ENCODE measurements at regions not wholly inside any gene's neighbourhood (a gene's known extent, or its start where the extent isn't known, plus 50 kb on each side); places are given as distances from the start of the nearest gene placed in this dataset.
A peak's percentile ranks its signal among the peaks of the same experiment; 100 is the strongest.

- no peak for DNase-seq
Observed at GRCh38 chr4:66921433-66921832, 623.9 kb downstream of the CENPC start.

- DNase-seq: no peak
Observed at GRCh38 chr4:66920514-66920913, 624.8 kb downstream of the CENPC start.

GRCh38 chr4:66911880-66912279 is 633.4 kb downstream of the CENPC start:
- no peak for DNase-seq

DNA sequence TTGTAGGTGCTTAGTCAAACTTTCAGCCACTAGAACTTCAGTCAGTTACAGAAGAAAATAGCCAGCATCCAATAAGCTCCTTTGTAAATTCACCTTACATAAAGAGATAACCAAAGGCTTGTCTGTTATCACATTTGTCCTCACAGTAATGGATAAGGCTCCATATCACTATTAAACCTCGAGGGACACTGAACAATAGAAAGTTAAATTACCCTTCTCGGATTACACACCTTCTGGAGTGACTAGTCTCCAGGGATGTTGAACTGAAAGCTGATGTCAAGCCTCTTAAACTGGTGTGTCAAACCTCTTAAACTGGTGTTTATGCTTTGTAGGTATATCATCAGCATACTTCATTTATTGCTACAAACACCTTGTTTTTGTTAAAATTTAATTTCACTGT is 639.0 kb downstream of the CENPC start:
- peak; percentile 81 for DNase-seq

GRCh38 chr4:66899422-66900065 is 645.8 kb downstream of the CENPC start:
- DNase-seq: no peak

GRCh38 chr4:66893807-66894206 is 651.5 kb downstream of the CENPC start:
- no peak for DNase-seq

- no peak for DNase-seq
Observed at GRCh38 chr4:66887061-66887460, 658.2 kb downstream of the CENPC start.

DNA sequence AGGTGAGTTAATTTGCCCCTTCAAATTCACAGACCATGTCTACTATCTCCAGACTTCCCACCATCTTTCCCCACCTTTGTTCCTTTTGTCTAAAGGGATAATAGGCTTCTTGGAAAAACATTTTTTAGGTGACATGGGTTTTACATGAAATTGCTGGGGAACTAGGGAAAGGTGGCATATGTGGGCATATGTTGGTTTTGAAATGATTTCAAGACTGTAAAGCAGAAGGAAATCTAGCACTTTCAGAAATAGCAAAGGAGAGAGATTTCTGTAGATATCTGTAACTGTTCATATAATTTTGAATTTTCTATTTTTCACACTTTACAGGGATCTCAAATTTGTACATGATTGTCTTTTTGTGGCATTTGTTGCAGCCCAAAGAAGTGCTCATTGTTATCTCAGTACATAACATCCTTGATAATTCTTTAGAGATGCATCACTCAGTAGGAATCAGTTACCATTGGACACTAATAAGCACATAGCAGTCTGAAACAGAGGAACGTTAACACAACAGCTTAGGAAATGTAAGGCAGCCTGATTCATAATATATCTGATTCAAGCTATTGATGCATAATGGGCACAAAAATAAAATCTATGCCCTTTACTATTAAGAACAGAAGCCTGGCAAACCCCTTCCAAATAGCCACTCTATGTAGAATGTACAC is 659.7 kb downstream of the CENPC start:
- DNase-seq: no peak

DNA sequence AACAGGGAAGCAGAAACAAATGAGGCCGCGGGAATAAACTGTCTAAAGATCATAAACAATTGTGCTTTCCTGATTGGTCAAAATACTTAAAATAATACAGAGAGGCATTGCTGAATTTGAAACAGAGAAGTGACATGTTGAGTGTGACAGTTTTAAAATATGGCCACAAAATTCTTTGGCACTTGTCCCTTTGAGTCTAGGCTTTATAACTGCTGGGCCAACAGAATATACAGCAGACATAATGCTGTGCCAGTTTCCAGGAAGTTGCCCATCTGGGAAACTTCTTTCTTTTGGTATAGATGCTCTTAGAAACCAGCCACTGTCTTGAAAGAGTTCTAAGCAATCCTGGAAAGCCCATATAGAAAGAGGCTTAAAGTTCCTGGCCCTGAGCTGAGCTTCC is 668.4 kb downstream of the CENPC start:
- DNase-seq: no peak

DNA sequence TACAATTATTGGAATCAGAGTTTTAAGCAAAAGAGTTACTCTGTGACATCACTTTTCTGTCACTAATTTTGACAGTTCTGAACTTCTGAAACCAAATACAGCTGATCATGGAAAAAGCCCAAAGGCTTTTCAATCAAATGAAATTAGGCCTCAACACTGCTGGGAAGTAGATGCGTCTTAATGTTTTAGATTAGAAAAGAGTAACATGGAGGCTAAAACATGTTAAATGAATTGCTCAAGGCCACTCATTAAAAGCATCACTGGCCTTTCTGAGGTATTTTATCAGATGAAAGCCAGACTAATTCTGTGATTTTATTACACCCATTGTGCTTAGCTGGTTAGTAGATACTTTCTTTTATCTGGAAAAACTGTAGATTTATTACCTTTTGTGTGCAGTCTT is 672.6 kb downstream of the CENPC start:
- DNase-seq: no peak

GRCh38 chr4:66863481-66863880 is 681.8 kb downstream of the CENPC start:
- DNase-seq: no peak

GRCh38 chr4:66855956-66856355 is 689.3 kb downstream of the CENPC start:
- DNase-seq: no peak

DNA sequence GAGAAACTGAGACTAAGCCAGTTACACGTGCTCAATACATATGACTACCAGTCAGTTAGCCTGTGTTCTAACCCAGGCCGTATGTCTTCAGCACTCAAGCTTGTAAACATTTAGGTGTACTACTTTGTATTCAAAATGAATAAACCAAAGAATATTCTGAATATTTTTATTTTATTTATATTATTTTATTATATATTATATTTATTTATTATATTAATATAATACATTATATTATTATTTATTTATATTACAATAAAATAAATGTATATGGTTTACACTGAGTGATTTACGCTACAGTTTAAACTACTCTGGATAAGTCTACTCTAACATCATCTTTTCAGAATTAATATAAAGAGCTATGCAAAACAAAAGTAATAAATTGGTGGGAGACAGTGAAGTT is 691.5 kb downstream of the CENPC start:
- DNase-seq: no peak

DNA sequence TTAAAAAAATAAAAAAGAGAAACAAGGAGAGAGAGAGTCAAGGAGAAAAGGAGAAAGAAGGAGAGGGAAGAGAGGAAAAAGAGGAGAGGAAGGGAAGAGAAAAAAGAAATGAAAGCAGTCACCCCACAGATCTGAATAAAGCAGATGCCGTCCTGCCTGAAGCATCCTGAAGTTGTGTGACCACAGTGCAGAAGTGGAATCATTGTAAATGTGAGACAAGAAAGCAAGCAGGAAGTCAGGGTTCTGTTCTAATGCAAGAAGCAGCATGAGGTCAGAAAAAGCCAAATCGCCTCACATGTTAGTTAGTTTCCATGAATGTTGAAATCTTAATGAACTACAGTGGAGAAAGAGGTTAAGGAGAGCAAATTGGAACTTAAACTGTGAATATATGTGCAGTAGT is 692.5 kb downstream of the CENPC start:
- DNase-seq: no peak

- DNase-seq: no peak
Observed at GRCh38 chr4:66849596-66849995, 695.7 kb downstream of the CENPC start.

DNA sequence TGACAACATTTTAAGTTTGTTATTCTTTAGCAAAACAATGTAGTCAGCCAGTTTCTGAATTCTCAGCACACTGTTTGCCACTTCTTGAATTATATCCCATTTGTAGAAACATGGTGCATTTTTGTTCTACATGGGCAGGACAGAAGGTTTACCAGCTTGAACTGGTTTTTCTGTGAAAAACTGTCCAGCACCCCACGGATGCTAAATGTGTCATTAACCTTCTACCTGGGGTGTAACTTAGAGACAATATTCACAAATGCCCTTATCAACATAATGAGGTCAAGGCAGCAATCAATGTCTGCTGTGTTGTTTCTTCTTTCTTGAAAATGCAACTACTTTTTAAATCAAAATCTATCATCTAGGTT is 702.6 kb downstream of the CENPC start:
- no peak for DNase-seq

DNA sequence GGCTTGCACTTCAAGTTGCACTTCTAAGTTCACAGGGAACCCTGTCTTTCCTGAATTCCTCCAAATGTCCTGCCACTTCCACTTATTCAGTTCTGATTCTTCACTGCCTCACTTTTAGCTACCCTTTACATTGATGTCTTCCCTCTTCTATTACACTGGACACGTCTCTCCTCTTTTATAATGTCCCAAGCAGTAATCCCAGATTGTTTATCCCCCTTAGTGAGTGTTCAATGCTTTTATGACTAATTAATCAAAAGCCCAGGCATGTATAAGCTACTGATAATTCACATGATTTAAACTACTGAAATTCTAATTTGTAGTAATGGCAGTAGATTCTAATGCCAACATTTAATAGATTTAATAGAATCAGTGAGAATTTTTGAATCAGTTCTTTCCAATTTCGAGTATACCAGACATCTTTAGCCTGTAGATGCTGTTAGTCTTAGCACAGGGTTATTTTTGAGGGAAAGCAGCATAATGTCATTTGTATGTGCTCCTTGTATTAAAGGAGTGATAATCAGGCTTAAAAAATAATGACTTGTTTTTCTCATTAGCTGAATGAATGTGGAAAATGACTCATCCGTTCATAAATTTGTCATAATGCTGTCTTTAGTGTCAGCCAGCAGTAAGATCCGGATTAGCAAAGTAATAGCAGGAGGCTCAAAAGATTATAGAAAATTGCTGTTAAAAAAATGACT is 703.1 kb downstream of the CENPC start:
- DNase-seq: no peak

- no peak for DNase-seq
Observed at GRCh38 chr4:66840178-66840577, 705.1 kb downstream of the CENPC start.

GRCh38 chr4:66837279-66837922 is 707.9 kb downstream of the CENPC start:
- DNase-seq: no peak

- no peak for DNase-seq
Observed at GRCh38 chr4:66829310-66829709, 716.0 kb downstream of the CENPC start.

DNA sequence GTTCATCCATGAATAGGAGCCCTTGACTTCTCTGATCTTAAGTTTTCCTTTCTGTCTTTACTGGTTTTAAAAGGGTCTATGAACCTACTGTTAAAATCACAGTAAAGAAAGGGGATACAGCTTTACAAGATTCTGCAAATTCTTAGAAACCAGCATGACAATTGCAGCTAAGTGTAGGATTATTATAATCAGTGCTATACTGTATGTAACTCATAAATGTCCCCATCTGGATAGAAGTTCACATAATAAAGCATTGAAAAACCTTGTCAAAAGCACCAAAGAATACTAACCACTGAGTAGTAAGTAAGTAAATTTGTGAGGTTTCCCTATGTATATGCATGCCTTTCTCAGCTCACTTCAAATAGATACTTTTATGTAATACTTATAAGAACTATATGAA is 724.6 kb downstream of the CENPC start:
- DNase-seq: no peak

DNA sequence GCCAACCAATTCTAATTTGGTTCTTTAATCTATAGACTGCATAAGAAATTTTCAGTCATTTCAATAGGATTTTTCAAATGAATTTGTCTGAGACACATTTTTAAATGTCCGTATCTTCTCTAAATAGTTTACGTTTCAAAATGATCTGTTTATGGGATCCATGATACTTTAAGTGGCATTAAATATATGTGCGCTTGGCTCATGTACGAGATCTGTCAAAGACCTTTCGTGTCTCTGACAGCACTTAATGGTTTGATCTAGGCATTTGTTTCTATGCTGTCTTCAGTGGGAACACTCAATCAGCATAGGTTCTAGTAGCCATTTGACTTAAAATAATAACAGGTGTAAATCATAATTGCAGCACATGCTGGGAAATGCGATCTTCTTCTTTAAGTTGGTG is 731.0 kb downstream of the CENPC start:
- no peak for DNase-seq

- no peak for DNase-seq
Observed at GRCh38 chr4:66805582-66805981, 739.7 kb downstream of the CENPC start.

DNA sequence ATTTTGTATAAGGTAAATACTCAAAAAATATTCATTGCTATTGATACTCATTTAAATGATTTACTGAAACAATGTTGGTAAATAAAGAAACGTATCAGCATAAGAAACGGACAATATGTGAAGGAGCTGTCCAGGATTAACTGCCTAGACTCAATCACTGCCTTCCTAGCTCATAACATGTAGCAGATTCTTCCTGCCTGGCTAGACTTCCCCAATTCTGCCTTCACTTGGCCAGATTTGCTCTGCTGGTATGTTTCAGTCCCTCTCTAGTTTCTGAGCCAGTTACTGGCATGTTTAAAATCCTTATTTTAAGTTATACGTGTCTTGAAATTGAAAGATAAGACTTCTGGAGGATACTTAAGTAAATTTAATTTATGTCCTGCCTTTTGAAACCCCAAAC is 740.3 kb downstream of the CENPC start:
- DNase-seq: no peak
